ENCODE measurements at regions not wholly inside any gene's neighbourhood (a gene's known extent, or its start where the extent isn't known, plus 50 kb on each side); places are given as distances from the start of the nearest gene placed in this dataset.

GRCh38 chr10:36200577-36200976, 558.5 kb upstream of the FZD8 start:
- H3K4me2 ChIP-seq (ENCODE audit: low read length) = no peak overlapping the region
- H3K27me3 ChIP-seq (ENCODE audit: insufficient read depth, low read length, poor library complexity) = no peaks in the 10 kb centered on the region
- no peak overlapping the region for H2BK5ac ChIP-seq (ENCODE audit: low read length)
- H3K18ac ChIP-seq (ENCODE audit: low read length) = no peak overlapping the region
- no peak overlapping the region for H2AK5ac ChIP-seq (ENCODE audit: low read length)
- H4K8ac ChIP-seq (ENCODE audit: low read depth, low read length) = no peak overlapping the region
- H3K4me3 ChIP-seq (ENCODE audit: low read length) = no peak overlapping the region
- no peak overlapping the region for H3K4ac ChIP-seq (ENCODE audit: low read depth, low read length)
- H3K4me1 ChIP-seq (ENCODE audit: control insufficient read depth, low read depth, low read length) = no peaks in the 10 kb centered on the region
- no peak overlapping the region for H2BK120ac ChIP-seq (ENCODE audit: low read depth, low read length)
- no peak overlapping the region for H3K56ac ChIP-seq (ENCODE audit: low read length)
- no CpG with 5 or more reads among the region's 5 CpGs for WGBS (ENCODE audit: extremely low coverage, insufficient coverage, low lambda C conversion rate)
- no peak for DNase-seq
- H3K79me1 ChIP-seq (ENCODE audit: low read length) = no peaks in the 10 kb centered on the region
- no peak overlapping the region for H4K5ac ChIP-seq (ENCODE audit: low read length)
- H3K36me3 ChIP-seq (ENCODE audit: control insufficient read depth, insufficient read depth, low read length) = no peaks in the 10 kb centered on the region
- no peak overlapping the region for H2BK15ac ChIP-seq (replicated peaks; ENCODE audit: low read depth)
- no peak overlapping the region for H3K27ac ChIP-seq (ENCODE audit: low read depth, low read length)
- H3K23ac ChIP-seq (ENCODE audit: low read length) = no peak overlapping the region
- no peak overlapping the region for H3K9ac ChIP-seq (ENCODE audit: low read length)
- H3K79me2 ChIP-seq (ENCODE audit: control insufficient read depth, insufficient read depth, low read length) = no peaks in the 10 kb centered on the region

GRCh38 chr10:36198322-36198721, 556.2 kb upstream of the FZD8 start:
- Histone ChIP-seq H3K4me2 (ENCODE audit: low read length) (no peak overlapping the region), H3K4me3 (ENCODE audit: low read length) (no peak overlapping the region), H2BK120ac (ENCODE audit: low read depth, low read length) (no peak overlapping the region), H3K36me3 (ENCODE audit: control insufficient read depth, insufficient read depth, low read length) (no peaks in the 10 kb centered on the region), H3K79me2 (ENCODE audit: control insufficient read depth, insufficient read depth, low read length) (no peaks in the 10 kb centered on the region), H3K56ac (ENCODE audit: low read length) (no peak overlapping the region), H3K4me1 (ENCODE audit: control insufficient read depth, low read depth, low read length) (peaks cover 4% of the 10 kb centered on the region), H3K27me3 (ENCODE audit: insufficient read depth, low read length, poor library complexity) (no peaks in the 10 kb centered on the region), H4K5ac (ENCODE audit: low read length) (no peak overlapping the region), H3K18ac (ENCODE audit: low read length) (no peak overlapping the region), H3K27ac (ENCODE audit: low read depth, low read length) (no peak overlapping the region), H2AK5ac (ENCODE audit: low read length) (no peak overlapping the region), H2BK15ac (replicated peaks; ENCODE audit: low read depth) (no peak overlapping the region), H3K23ac (ENCODE audit: low read length) (no peak overlapping the region), H3K9ac (ENCODE audit: low read length) (no peak overlapping the region), H4K8ac (ENCODE audit: low read depth, low read length) (peak overlapping the region; percentile 41), H3K79me1 (ENCODE audit: low read length) (no peaks in the 10 kb centered on the region), H3K4ac (ENCODE audit: low read depth, low read length) (no peak overlapping the region), H2BK5ac (ENCODE audit: low read length) (no peak overlapping the region)
- no peak for DNase-seq

GRCh38 chr10:36195364-36195763, 553.3 kb upstream of the FZD8 start:
- Histone ChIP-seq H3K36me3 (ENCODE audit: control insufficient read depth, insufficient read depth, low read length) (no peaks in the 10 kb centered on the region), H3K4me1 (ENCODE audit: control insufficient read depth, low read depth, low read length) (peaks cover 4% of the 10 kb centered on the region), H3K79me2 (ENCODE audit: control insufficient read depth, insufficient read depth, low read length) (no peaks in the 10 kb centered on the region), H2BK15ac (replicated peaks; ENCODE audit: low read depth) (no peak overlapping the region), H2BK120ac (ENCODE audit: low read depth, low read length) (no peak overlapping the region), H4K8ac (ENCODE audit: low read depth, low read length) (no peak overlapping the region), H3K27me3 (ENCODE audit: insufficient read depth, low read length, poor library complexity) (no peaks in the 10 kb centered on the region), H3K56ac (ENCODE audit: low read length) (no peak overlapping the region), H3K4ac (ENCODE audit: low read depth, low read length) (no peak overlapping the region), H2BK5ac (ENCODE audit: low read length) (no peak overlapping the region), H3K79me1 (ENCODE audit: low read length) (no peaks in the 10 kb centered on the region), H3K23ac (ENCODE audit: low read length) (no peak overlapping the region), H2AK5ac (ENCODE audit: low read length) (no peak overlapping the region), H3K4me2 (ENCODE audit: low read length) (no peak overlapping the region), H3K9ac (ENCODE audit: low read length) (no peak overlapping the region), H3K4me3 (ENCODE audit: low read length) (no peak overlapping the region), H4K5ac (ENCODE audit: low read length) (no peak overlapping the region), H3K27ac (ENCODE audit: low read depth, low read length) (no peak overlapping the region), H3K18ac (ENCODE audit: low read length) (no peak overlapping the region)
- no CpG with 5 or more reads among the region's 3 CpGs for WGBS (ENCODE audit: extremely low coverage, insufficient coverage, low lambda C conversion rate)
- DNase-seq = peak; percentile 38

- Histone ChIP-seq H4K8ac (ENCODE audit: low read depth, low read length) (no peak overlapping the region), H3K9ac (ENCODE audit: low read length) (no peak overlapping the region), H3K23ac (ENCODE audit: low read length) (no peak overlapping the region), H3K27me3 (ENCODE audit: insufficient read depth, low read length, poor library complexity) (no peaks in the 10 kb centered on the region), H2BK5ac (ENCODE audit: low read length) (no peak overlapping the region), H2BK15ac (replicated peaks; ENCODE audit: low read depth) (no peak overlapping the region), H3K79me1 (ENCODE audit: low read length) (no peaks in the 10 kb centered on the region), H2BK120ac (ENCODE audit: low read depth, low read length) (no peak overlapping the region), H4K5ac (ENCODE audit: low read length) (no peak overlapping the region), H3K27ac (ENCODE audit: low read depth, low read length) (no peak overlapping the region), H3K18ac (ENCODE audit: low read length) (no peak overlapping the region), H2AK5ac (ENCODE audit: low read length) (no peak overlapping the region), H3K4me3 (ENCODE audit: low read length) (no peak overlapping the region), H3K79me2 (ENCODE audit: control insufficient read depth, insufficient read depth, low read length) (no peaks in the 10 kb centered on the region), H3K56ac (ENCODE audit: low read length) (no peak overlapping the region), H3K4me2 (ENCODE audit: low read length) (no peak overlapping the region), H3K4me1 (ENCODE audit: control insufficient read depth, low read depth, low read length) (peaks cover 4% of the 10 kb centered on the region), H3K4ac (ENCODE audit: low read depth, low read length) (no peak overlapping the region), H3K36me3 (ENCODE audit: control insufficient read depth, insufficient read depth, low read length) (no peaks in the 10 kb centered on the region)
- no CpG with 5 or more reads among the region's 4 CpGs for WGBS (ENCODE audit: extremely low coverage, insufficient coverage, low lambda C conversion rate)
- no peak for DNase-seq
Measured at GRCh38 chr10:36194276-36194675, 552.2 kb upstream of the FZD8 start.

- Histone ChIP-seq H4K8ac (ENCODE audit: low read depth, low read length) (no peak overlapping the region), H3K56ac (ENCODE audit: low read length) (no peak overlapping the region), H3K4me1 (ENCODE audit: control insufficient read depth, low read depth, low read length) (peaks cover 4% of the 10 kb centered on the region), H2AK5ac (ENCODE audit: low read length) (no peak overlapping the region), H3K27me3 (ENCODE audit: insufficient read depth, low read length, poor library complexity) (no peaks in the 10 kb centered on the region), H3K36me3 (ENCODE audit: control insufficient read depth, insufficient read depth, low read length) (no peaks in the 10 kb centered on the region), H2BK5ac (ENCODE audit: low read length) (no peak overlapping the region), H3K4me2 (ENCODE audit: low read length) (no peak overlapping the region), H3K4ac (ENCODE audit: low read depth, low read length) (no peak overlapping the region), H2BK15ac (replicated peaks; ENCODE audit: low read depth) (no peak overlapping the region), H3K4me3 (ENCODE audit: low read length) (no peak overlapping the region), H3K18ac (ENCODE audit: low read length) (no peak overlapping the region), H3K9ac (ENCODE audit: low read length) (no peak overlapping the region), H4K5ac (ENCODE audit: low read length) (no peak overlapping the region), H2BK120ac (ENCODE audit: low read depth, low read length) (no peak overlapping the region), H3K79me1 (ENCODE audit: low read length) (no peaks in the 10 kb centered on the region), H3K23ac (ENCODE audit: low read length) (no peak overlapping the region), H3K79me2 (ENCODE audit: control insufficient read depth, insufficient read depth, low read length) (no peaks in the 10 kb centered on the region), H3K27ac (ENCODE audit: low read depth, low read length) (no peak overlapping the region)
- DNase-seq = no peak
- no CpG with 5 or more reads among the region's 1 CpG for WGBS (ENCODE audit: extremely low coverage, insufficient coverage, low lambda C conversion rate)
Measured at GRCh38 chr10:36191009-36191408, 548.9 kb upstream of the FZD8 start.

GRCh38 chr10:36188461-36188860, 546.4 kb upstream of the FZD8 start:
- no peak overlapping the region for H4K8ac ChIP-seq (ENCODE audit: low read depth, low read length)
- no peak overlapping the region for H2BK120ac ChIP-seq (ENCODE audit: low read depth, low read length)
- H3K4me1 ChIP-seq (ENCODE audit: control insufficient read depth, low read depth, low read length) = no peaks in the 10 kb centered on the region
- H3K9ac ChIP-seq (ENCODE audit: low read length) = no peak overlapping the region
- DNase-seq = no peak
- no peak overlapping the region for H2BK5ac ChIP-seq (ENCODE audit: low read length)
- no peak overlapping the region for H2BK15ac ChIP-seq (replicated peaks; ENCODE audit: low read depth)
- H3K4ac ChIP-seq (ENCODE audit: low read depth, low read length) = no peak overlapping the region
- H3K23ac ChIP-seq (ENCODE audit: low read length) = no peak overlapping the region
- peak overlapping the region; percentile 25 for H3K56ac ChIP-seq (ENCODE audit: low read length)
- no peak overlapping the region for H4K5ac ChIP-seq (ENCODE audit: low read length)
- no peak overlapping the region for H3K4me2 ChIP-seq (ENCODE audit: low read length)
- no peak overlapping the region for H3K18ac ChIP-seq (ENCODE audit: low read length)
- H3K4me3 ChIP-seq (ENCODE audit: low read length) = no peak overlapping the region
- no peaks in the 10 kb centered on the region for H3K36me3 ChIP-seq (ENCODE audit: control insufficient read depth, insufficient read depth, low read length)
- no peaks in the 10 kb centered on the region for H3K27me3 ChIP-seq (ENCODE audit: insufficient read depth, low read length, poor library complexity)
- H2AK5ac ChIP-seq (ENCODE audit: low read length) = no peak overlapping the region
- no peaks in the 10 kb centered on the region for H3K79me2 ChIP-seq (ENCODE audit: control insufficient read depth, insufficient read depth, low read length)
- WGBS (ENCODE audit: extremely low coverage, insufficient coverage, low lambda C conversion rate) = no CpG with 5 or more reads among the region's 4 CpGs
- H3K27ac ChIP-seq (ENCODE audit: low read depth, low read length) = no peak overlapping the region
- H3K79me1 ChIP-seq (ENCODE audit: low read length) = no peaks in the 10 kb centered on the region
